Stomach (tissue), 4 donors: ENCODE measurements at regions not wholly inside any gene's neighbourhood (a gene's known extent, or its start where the extent isn't known, plus 50 kb on each side); places are given as distances from the start of the nearest gene placed in this dataset.

Source experiments
- CTCF ChIP-seq, 7 experiments: fragments of 450-650 bp in 4 of 7; fragments of 200-600 bp in 3 of 7; sonication (generic) in 3 of 7; IDR thresholded peaks; one replicate each; pipeline ENCODE4 v1.5.1; 2016 to 2019; ENCODE audit warnings: antibody characterized with exemption in 7 of 7, control low read depth in 2 of 7, mild to moderate bottlenecking in 1 of 7
- EP300 ChIP-seq: sonication (generic); formaldehyde crosslinking; IDR thresholded peaks from one replicate; pipeline ENCODE4 v1.6.1; 2017; ENCODE audit warnings: antibody characterized with exemption
- POLR2A ChIP-seq, 4 donors: fragments of 450-650 bp; IDR thresholded peaks; one replicate each; pipeline ENCODE4 v1.6.1; 2016; ENCODE audit warnings: antibody characterized with exemption in 4 of 4, control low read depth in 2 of 4, mild to moderate bottlenecking in 1 of 4, moderate library complexity in 1 of 4
- POLR2AphosphoS5 ChIP-seq, 3 donors: sonication (generic); formaldehyde crosslinking; IDR thresholded peaks; one replicate each; pipeline ENCODE4 v1.6.1; 2016; ENCODE audit warnings: antibody characterized with exemption in 3 of 3

- TF ChIP-seq CTCF (IDR thresholded peaks at IDR 0.05) (no peak), POLR2A (IDR thresholded peaks at IDR 0.05) (no peak), EP300 (no peak), POLR2AphosphoS5 (IDR thresholded peaks at IDR 0.05) (no peak)
Measured at GRCh38 chr3:24686808-24687207, 192.2 kb upstream of the THRB start.
